ENCODE measurements at regions not wholly inside any gene's neighbourhood (a gene's known extent, or its start where the extent isn't known, plus 50 kb on each side); places are given as distances from the start of the nearest gene placed in this dataset.

DNA sequence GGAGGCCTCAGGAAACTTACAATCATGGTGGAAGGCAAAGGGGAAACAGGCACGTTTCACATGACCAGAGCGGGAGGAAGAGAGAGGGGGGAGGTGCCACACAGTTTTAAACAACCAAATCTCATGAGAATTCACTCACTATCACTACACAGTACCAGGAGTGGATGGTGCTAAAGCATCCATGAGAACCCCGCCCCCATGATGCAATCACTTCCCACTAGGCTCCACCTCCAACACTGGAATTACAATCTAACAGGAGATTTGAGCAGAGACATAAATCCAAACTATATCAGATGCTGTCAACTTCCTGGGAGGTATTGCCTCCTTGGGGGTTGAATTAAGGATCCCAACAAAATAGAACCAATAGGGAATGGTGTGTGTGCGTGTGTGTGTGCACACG is 407.1 kb downstream of the MED10 start:
- TF ChIP-seq CTCF (IDR thresholded peaks at IDR 0.05) (no peak), POLR2A (IDR thresholded peaks at IDR 0.05) (no peak)

Measured in Peyer's patch (tissue), 4 donors.